ENCODE measurements at regions not wholly inside any gene's neighbourhood (a gene's known extent, or its start where the extent isn't known, plus 50 kb on each side); places are given as distances from the start of the nearest gene placed in this dataset.

- TF ChIP-seq EZH2phosphoT487 (conservative IDR thresholded peaks at IDR 0.05; ENCODE audit: low read length) (no peak), CTCF (IDR thresholded peaks at IDR 0.05; ENCODE audit: insufficient read depth, low read length, poor library complexity, severe bottlenecking) (no peak)
Measured at GRCh38 chr9:104334549-104334948, 169.5 kb upstream of the OR13F1 start.

Measured in SU-DHL-6 (cell line).